GM19023 (cell line): ENCODE measurements at regions not wholly inside any gene's neighbourhood (a gene's known extent, or its start where the extent isn't known, plus 50 kb on each side); places are given as distances from the start of the nearest gene placed in this dataset.

Source experiments
- ATAC-seq: cut with Tn5 transposase; IDR thresholded peaks from one replicate; pipeline ENCODE4 v1.9.1; 2021; ENCODE audit warnings: mild to moderate bottlenecking, moderate library complexity; ENCODE audit not compliant: unreplicated experiment

DNA sequence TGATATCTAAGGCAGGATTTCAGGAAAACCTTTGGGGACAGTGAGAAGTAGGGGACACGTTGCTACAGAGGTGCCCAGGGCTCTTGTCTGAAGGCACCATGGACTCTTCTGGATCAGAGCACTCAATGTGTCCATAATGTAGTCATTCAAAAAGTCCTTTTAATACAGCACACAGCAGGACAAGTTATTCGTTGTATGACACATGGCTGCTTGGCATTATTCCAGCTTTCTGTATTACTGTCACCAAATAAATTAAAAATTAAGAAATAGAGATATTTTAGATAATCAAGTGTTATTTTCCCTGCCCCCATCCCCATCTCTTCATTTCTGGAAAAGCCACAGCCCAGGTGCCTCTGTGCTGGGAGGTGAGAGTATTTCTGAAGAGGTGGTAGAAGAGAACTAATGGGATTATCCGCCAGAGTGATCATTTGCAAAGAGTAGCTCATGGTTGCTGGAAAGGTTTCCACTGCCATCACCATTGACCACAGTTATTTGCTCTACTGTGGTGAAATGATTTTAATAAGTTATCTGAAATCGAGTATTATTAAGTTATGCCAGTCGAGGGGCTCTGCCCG lies 83.0 kb downstream of the CXCL12 start:
- no peak for ATAC-seq

DNA sequence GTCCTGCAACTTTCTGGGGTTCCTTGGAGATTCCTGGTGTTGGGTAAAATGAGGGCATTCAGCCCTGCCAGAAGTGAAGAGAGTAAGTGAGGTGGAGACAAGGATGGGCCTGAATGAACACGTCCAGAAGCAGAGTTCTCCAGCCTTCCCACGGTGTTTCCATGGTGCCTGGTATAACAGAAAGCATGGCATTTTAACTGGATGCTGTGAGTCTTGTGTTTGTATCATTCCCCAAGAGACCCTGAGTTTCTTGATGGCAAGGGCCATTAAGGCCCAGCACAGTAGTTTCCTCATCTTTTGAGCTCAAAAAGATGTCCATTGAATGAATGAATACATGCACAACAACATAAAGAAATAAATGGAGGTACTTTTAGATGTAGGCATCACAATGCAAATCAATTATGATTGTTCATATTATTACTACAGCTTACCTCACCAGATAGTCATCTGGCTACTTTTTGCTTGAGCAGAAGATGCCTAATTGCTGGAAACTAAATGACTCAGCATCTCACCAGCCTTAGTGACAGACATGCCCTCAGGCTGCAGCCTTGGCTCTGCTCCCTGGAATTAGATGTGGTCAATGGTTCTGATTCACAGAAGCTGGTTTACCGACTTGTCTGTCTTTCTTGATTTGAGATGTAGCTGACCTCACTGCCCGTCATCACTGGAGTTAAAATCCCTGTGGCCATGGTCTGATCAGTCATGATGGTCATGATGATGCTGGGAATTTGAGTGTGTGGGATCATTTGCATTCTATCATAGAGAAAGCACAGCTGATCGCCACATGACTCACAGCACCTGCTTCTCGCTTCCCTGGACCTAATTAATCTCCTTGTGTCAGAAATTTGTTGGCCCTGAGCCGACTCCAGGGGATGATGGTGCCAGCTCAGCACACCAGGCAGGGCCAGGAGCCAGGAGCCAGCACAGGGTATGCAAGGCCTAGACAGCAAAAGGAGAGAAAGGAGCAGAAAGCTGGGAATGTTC lies 83.9 kb downstream of the CXCL12 start:
- ATAC-seq: peak; percentile 75

DNA sequence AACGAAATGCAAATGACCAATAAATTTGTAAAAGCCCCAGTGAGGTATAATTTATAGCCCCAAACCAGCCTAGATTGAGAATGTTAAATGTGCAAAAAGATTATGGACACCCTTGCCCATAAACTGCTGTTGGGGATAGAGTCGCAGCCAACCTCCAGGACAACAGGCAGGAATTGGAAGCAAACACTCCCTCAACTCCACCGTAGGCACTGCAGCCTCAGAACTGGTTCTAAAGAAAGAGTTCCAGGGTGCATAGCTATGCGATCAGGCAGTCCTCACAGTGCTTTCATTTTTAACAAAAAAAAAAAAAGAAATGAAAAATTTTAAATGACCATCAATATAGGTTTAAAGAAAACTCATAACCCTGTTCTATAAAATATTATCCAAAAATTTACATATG lies 86.2 kb downstream of the CXCL12 start:
- no peak for ATAC-seq

DNA sequence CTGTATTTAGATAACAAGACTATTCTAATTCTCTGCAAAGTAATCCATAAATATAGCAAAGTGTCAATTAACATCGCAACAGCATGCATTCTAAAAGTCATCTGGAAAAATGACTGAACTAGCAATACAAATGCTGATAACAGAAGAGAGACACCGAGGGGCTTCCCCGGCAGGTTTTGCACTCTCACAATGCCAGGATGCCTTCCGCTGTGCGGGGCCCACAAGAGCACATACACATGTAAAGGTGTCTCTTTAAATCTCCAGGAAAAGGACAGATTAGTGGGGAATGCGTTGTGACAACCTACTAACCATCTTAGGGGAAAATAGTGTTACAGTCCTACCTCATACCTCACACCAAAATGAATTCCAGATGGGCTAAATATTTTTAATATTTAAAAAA lies 86.9 kb downstream of the CXCL12 start:
- no peak for ATAC-seq

DNA sequence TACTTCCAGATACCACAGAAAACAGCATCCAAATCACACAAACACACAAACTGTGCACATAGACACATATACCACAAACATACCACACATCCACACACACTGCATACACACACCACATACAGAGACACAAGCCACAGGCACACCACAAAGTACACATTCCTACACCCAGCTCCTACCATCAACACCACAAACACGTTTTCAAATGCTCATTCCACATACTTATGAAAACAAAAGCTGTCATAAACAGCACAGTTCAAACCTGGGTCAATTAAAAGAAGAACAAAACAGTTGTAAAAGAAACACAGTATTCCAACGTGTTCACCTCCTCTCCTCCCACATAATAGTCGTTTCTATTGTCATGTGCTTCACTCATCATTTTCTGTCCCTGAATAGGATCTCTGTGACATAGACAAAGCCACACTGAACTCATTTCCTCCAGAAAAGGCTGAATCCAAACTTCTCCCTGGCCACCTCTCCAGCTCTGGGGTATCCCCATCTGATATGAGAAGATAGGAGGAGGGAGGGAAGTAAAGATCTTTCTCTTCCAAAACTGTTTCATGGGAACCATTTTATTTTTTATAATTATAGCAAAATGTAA lies 89.2 kb downstream of the CXCL12 start:
- no peak for ATAC-seq

DNA sequence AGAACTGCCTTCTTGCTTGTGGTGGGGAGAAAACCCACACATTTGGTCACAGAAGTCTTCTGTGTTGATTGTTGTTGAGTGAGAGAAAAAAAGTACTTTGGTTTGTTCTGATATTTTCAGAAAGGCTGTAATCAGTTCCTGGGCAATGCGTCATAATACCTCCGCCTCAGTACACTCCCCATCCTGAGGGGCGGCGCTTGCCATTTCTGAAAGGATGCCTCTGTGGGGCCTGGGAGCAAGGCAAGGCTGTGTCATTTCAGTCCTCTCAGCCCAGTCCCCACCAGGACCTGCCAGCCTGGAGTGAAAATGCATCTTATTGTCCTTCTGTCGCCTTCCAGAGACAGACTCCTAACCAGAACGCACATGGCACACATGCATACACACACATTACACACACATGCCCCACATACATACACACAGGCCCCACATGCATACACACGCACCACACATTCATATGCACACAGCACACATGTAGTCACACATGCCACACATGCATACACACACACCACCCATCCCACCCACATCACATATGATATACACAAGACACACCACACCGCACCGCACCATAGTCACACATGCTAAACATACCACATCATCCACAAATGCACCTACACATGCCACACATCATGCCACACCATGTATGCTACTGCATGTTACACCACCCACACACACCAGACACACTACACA lies 90.0 kb downstream of the CXCL12 start:
- no peak for ATAC-seq

DNA sequence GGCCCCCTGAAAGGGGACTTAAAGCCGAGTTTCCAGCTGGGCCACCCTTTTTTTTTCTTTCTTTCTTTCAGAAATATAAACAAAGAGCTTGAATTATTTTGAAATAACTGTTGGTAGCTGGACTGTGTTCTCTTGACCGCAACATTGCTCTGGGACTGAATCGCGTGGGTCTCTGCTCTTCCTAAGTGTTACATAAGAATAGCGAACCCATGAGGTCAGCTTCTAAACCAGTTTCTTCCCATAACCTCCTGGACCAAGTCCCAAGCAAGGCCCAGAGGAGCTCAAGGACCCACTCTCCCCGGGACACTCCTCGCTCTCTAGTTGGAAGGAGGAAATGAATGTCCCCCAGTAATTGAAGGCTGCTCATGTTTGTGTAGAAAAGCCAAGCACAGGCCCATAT lies 91.1 kb downstream of the CXCL12 start:
- ATAC-seq: no peak

DNA sequence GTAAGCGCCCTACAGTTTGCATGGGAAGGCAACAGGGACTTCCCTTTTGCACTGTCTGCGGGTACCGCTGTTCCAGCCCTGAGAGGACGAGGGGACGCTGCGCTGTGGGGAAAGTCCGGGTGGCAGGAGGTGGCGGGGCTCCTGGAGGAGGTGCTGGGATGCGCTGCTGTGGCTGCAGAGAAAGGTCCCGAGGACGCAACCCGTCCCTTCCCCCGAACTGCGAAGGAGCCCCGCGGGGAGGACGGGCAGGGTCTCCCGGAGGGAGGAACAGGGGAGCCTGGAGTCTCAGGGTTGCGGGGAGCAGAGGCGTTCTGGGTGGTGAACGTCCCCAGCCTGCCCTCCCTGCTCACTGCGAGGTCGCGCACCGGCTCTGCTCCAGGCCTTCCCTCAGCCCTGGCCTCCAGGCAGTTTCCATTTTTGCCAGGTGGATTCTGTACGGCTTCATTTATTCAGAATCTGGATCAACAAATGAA lies 91.6 kb downstream of the CXCL12 start:
- no peak for ATAC-seq

DNA sequence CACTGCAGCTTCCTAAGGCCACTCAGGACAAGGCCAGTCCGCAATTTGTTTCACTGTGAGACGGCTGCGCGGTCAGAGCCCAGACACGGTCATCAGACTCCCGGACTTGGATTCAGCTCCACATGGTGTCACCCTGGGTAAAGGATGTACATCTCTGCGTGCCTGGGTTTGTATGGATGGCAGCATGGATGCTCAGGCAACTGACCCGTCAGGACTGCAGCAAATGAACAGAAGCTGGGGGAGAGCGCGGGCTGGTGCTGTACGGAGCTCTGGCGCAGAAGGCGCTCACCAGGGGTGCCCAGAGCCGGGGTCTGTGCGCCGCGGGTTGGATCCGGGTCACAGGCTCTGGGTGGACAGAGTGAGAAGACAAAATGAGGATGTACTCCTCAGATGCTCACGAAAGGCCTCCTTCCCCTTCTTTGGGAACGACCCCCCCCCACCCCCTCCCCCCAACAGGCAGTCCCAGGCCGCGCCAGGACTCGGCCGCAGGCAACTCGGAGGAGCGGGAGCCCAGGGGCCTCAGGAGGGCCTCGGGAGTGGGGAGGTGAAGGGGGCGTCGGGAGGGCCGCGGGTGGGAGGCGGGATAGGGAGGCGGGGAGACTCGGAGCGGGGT lies 92.4 kb downstream of the CXCL12 start:
- no peak for ATAC-seq

DNA sequence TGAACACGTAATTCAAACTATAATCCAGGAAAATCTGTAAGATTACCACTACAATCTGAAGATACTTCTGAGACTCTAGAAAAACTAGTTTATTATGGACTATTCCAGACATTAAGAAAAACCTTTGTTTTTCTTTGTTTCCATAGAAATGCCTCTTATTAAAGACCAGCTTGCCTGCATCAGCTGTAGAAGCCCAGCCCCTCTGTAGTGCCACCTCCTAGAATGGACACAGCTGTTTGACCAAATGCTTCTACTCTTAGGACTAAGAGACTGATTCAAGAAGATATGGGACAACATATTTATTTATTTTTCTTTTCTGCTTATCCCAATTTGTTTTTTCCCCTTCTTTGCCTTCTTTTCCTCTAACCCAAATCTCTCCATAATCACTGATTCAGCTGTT lies 93.8 kb downstream of the CXCL12 start:
- no peak for ATAC-seq

DNA sequence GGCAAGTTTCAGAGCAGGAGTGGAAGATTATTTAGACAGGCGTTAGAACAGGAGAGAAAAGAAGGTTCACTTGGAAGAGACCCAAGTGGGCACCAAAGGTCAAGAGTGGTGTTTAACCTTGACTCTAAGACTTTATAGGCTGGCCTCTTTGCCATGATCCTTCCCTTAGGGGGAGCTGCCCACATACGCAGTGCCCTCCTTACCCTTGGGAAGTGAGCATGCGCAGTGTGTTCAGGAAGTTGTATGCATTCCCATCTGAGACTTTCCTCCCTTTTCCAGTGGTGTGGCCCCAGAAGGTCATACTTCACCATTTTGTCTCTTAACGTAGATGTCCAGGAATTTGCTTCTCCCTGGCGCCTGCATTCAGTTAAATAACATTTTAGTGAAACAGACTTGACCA lies 95.8 kb downstream of the CXCL12 start:
- ATAC-seq: no peak

DNA sequence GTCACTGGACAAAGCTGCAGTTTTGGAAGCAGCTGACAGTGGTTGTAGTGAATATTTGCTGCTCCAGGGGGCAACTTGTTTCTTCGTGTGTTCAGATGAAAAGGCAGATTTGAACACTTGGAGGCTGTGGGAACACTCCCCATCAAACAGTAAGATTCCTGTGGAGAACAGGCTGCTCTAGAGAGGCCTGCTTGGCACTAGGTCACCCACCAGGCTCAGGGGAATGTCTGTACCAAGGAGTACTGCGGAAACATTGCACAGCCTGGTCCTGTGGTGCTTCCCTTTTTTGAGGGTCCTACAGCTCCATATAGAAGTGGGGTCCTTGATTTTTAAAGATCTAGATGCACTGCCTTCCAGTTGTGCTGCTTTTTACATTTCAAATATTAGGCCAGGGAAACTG lies 97.5 kb downstream of the CXCL12 start:
- ATAC-seq: no peak

DNA sequence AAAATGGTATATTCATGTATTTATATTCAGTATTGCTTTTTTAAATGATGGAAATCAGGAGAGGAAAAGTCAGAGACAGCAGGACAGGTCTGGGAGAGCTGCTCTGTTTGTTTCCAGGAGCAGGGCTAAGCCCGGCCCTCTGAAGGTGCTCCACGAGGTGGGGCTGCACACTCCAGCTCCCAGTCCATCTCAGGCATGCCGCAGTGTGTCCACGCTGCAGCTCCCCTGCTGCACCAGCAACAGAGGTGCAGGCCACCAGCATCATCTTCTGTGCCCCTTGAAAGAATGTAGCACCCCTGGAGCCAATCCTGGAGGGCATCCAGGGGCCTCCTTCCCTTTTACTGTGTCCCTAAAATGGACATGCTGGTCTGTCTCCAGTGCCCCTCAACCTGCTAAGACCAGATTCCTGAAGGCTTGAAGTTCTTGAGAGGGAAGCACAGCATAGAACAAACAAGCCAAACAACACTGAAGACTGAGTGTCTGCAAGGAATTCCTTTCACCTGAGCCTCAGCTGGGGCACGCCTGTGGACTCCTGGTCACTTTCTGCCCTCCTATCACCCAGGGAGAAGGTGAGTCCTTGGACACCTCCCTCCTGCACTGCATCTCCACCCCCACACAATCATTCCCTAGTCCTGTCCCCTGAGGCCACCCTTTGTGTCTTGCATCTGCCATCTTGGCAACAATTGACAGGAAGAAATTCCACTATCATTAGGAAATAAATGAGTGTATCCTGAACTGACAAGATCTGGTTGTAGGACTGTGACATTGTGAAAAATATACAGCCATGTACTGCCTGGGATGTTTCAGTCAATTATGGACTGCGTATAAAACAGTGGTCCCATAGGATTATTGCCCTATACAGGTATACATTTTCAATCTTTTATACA lies 100.5 kb downstream of the CXCL12 start:
- ATAC-seq: no peak

DNA sequence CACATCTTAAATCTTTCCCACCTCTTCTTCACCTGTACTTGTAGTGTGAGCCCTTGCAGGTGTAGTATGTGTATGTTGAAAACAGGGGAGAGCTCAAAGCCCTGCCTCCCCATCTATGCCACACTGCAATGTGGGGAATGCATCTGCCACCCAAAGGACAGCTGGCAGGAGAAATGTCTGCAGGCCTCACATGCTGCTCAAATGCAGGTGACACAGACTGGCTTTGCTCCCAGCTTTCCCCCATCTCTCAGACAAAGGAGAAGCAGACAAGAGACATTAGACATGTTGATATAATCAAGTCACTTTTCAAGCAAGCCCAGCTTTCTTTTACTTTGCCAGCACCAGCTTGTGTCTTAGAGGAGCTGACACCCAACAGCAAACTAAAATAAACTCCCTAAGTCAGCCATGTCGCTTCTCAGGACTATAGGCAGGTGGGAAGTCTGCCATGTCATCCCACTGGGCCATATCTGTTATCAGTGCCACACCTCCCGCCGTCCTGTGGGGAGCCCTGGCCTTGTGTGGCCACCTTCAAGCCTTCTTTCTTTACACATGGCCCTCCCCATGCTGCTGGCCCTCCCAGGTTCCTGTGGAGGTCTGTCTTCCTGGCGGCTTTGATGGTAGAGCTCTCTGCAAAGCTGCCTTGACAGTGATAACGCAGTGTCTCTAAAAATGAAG lies 102.1 kb downstream of the CXCL12 start:
- ATAC-seq: no peak

DNA sequence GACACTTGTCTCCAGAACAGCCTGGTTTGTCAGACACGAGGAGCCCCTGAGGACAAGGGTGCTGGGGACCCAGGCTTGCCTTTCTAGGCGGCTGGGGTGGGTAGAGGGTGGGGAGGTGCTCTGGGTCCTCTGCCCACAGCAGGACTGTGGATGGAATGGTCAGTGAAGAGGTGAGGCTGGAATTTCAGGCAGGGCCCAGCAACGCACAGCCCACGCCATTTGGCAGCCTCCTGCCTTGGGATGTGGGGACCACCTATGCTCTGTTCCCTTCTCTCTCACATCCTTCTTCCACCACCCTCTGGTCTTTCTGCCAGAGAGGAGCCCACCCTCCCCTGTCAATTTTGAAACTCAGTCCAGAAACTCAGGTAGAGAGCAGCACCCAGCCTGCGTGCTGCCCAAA lies 103.2 kb downstream of the CXCL12 start:
- no peak for ATAC-seq

DNA sequence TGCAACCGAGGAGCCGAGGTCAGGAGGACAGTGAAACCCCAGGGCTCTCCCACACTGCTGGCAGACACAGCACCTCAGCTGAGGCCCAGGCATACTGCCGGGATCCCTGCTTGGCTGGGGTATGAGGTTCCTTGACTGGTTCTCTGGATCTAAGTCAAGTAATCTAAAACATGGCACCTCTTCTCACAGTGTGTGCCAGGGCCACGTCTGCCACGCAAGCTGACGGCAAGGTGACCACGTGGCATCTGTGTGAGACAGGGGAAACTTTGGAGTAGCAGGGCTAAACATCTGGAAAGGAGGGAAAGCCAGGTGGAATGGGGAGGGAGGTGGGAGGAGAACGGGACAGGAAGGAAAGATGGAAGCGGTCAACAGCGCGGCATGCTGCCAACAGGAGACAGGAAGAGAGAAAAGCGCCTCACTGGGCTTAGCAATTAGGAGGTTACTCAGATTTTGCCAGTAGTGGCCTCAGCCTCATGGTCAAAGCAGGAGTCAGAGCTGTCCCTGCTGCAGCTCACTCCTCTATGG lies 103.7 kb downstream of the CXCL12 start:
- no peak for ATAC-seq

DNA sequence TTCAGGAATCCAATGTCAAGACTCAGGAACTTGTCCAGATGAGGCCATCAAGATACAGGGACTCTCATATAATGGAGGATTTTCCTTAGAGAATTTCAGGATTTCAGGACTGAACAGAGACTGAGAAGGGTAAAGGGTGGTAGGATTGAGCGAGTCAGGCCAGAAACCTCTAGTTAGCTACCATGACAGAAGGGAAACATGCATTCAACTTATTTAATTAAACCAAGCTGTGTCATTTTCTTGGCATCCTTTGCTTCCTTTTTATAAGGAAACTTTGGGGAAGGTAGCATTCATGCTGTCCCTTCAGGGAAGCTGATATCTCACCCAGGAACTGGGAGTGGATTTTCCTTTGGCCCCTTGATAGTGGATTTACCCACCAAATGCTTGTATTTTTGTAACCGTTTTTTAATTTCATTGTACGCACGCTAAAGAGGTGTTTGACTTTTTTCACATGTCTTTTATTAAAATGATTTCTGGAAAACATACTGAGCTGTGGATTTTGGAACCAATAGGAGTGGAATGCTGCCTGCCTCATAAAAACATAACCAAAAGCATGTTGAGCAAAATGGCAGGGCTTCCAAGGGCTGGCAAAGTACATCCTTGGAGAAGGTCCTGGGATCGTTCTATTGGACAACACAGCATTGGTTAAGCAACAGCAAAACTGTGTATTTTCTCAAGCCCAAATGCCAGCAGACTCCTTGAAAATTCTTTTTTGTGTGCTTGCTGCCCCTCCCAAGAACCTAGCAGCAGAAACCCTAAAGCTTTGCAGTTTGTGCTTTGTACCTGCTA lies 104.5 kb downstream of the CXCL12 start:
- ATAC-seq: no peak

DNA sequence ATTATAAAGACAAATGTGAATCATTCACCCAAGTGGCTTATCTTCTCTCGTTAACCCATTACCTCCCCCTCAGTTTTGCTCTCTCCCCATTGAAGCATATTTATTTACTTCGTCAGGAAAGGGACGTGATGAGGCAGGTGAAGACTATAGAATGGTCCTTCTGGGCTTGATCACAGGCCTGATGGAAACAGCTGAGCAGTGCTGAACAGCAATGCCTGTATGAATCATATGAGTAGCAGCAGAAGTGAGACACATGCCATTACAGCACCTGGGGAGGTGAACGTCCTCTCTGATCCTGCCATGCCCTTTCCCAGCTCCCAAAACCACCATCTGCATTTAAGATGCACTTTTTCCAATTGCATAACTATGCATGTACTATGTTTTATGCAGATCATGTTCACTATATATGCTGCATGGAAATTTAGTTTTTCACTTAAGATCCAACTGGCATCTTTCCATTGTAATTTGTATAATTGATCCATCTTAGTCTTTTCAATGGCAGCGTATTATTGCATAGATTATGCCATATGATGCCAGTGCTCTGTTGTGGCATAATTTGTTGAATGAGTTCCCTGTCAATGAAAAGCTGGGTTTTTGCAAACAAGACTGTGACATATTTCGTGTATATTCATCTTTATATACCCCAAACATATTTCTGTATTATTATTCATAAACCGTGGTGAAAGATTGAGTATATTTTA lies 105.3 kb downstream of the CXCL12 start:
- no peak for ATAC-seq
